Peyer's patch (tissue), 4 donors: ENCODE measurements at regions not wholly inside any gene's neighbourhood (a gene's known extent, or its start where the extent isn't known, plus 50 kb on each side); places are given as distances from the start of the nearest gene placed in this dataset.

ENCODE experiments used
- CTCF ChIP-seq, 6 experiments: fragments of 450-650 bp in 4 of 6; fragments of 200-600 bp in 2 of 6; sonication (generic) in 1 of 6; IDR thresholded peaks; one replicate each; pipeline ENCODE4 v1.5.1; 2017 to 2019; ENCODE audit warnings: antibody characterized with exemption in 6 of 6, mild to moderate bottlenecking in 3 of 6, moderate library complexity in 1 of 6
- POLR2A ChIP-seq, 2 donors: fragments of 450-650 bp; IDR thresholded peaks; one replicate each; pipeline ENCODE4 v1.5.1; 2017; ENCODE audit warnings: antibody characterized with exemption in 2 of 2, mild to moderate bottlenecking in 2 of 2, moderate library complexity in 2 of 2

- TF ChIP-seq CTCF (IDR thresholded peaks at IDR 0.05) (no peak), POLR2A (IDR thresholded peaks at IDR 0.05) (no peak)
These were observed 1516.2 kb upstream of the PCDH10 start for GRCh38 chr4:131632877-131633276.
